ENCODE measurements at regions not wholly inside any gene's neighbourhood (a gene's known extent, or its start where the extent isn't known, plus 50 kb on each side); places are given as distances from the start of the nearest gene placed in this dataset.

DNA sequence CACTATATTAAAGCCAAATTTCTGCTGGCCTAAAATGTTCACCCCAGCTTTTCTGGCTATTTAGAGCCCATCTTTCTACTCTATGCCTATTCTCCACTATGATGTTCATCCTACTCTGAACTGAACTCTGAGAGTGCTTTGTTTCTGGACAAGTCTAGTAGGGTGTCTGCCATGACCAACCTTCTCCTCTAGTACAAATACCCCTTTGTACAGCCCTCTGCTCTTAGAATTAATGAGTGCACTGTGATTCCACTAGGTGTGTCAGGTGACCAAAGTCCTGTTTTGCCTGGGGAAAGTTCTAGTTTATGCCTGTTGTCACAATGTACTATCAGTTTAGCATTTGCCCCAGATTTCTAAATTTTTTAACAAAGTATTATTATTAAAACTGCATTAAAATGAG is 388.1 kb upstream of the MAD2L1 start:
- Histone ChIP-seq H3K4me3 (ENCODE audit: control insufficient read depth in 2 of 3, extremely low read depth in 1 of 3, insufficient read depth in 2 of 3, low read depth in 1 of 3, low read length in 3 of 3) (no peak overlapping the region), H3K9ac (ENCODE audit: control insufficient read depth, extremely low read depth, insufficient read depth, low read length) (no peak overlapping the region), H3K9me3 (ENCODE audit: control insufficient read depth, low read depth, low read length) (no peaks in the 10 kb centered on the region), H2AFZ (ENCODE audit: control insufficient read depth, low read length) (no peak overlapping the region), H3K27ac (ENCODE audit: control insufficient read depth, insufficient read depth, low read length) (no peak overlapping the region), H4K20me1 (ENCODE audit: control insufficient read depth, extremely low read depth, insufficient read depth, low read length) (no peaks in the 10 kb centered on the region), H3K36me3 (ENCODE audit: control insufficient read depth in 2 of 2, extremely low read depth in 1 of 2, insufficient read depth in 2 of 2, low read length in 2 of 2) (no peaks in the 10 kb centered on the region), H3K79me2 (ENCODE audit: control insufficient read depth, insufficient read depth, low read length) (no peaks in the 10 kb centered on the region), H3K4me1 (ENCODE audit: control insufficient read depth, extremely low read depth, insufficient read depth, low read length) (no peaks in the 10 kb centered on the region), H3K9me1 (ENCODE audit: control insufficient read depth, extremely low read depth, insufficient read depth, low read length) (no peaks in the 10 kb centered on the region), H3K27me3 (ENCODE audit: control insufficient read depth, extremely low read depth, insufficient read depth, low read length) (no peaks in the 10 kb centered on the region), H3K4me2 (ENCODE audit: control insufficient read depth, extremely low read depth, insufficient read depth, low read depth, low read length) (no peak overlapping the region)
- dilution Hi-C loops (cut with MboI; ENCODE audit: extremely low pct_ligation_motif_present, low sequenced_read_pairs), result no loop called here
- DNase-seq (ENCODE audit: low read depth, low spot score) (no peak), FAIRE-seq (no peak)
- TF ChIP-seq, protein P1, sequence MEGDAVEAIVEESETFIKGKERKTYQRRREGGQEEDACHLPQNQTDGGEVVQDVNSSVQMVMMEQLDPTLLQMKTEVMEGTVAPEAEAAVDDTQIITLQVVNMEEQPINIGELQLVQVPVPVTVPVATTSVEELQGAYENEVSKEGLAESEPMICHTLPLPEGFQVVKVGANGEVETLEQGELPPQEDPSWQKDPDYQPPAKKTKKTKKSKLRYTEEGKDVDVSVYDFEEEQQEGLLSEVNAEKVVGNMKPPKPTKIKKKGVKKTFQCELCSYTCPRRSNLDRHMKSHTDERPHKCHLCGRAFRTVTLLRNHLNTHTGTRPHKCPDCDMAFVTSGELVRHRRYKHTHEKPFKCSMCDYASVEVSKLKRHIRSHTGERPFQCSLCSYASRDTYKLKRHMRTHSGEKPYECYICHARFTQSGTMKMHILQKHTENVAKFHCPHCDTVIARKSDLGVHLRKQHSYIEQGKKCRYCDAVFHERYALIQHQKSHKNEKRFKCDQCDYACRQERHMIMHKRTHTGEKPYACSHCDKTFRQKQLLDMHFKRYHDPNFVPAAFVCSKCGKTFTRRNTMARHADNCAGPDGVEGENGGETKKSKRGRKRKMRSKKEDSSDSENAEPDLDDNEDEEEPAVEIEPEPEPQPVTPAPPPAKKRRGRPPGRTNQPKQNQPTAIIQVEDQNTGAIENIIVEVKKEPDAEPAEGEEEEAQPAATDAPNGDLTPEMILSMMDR (optimal IDR thresholded peaks at IDR 0.05 in 1 of 3, IDR thresholded peaks at IDR 0.05 in 1 of 3, conservative IDR thresholded peaks at IDR 0.05 in 1 of 3; ENCODE audit: extremely low read depth in 1 of 3, insufficient read depth in 2 of 3, low read length in 3 of 3), result no peak
- no peak for TF ChIP-seq EZH2 (IDR thresholded peaks at IDR 0.05; ENCODE audit: low read length)

DNA sequence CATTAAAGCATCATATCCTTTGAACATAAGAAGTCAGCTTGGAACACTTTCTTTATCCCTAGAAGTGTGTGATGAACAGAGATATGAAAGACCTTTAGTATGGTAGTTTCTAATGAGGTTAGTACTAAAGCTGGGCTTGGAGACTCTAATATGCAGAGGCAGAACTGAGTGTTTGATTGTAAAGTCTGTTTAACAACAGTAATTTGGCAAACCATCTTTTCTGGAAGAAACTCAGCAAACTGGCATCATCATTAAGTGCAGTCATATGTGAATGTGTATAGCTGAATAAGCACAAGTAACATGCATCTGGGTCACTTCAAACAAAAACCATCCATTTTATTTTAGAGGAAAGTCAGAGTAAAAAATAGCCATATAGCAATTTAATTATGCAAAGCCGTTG is 385.9 kb upstream of the MAD2L1 start:
- FAIRE-seq (no peak), DNase-seq (ENCODE audit: low read depth, low spot score) (no peak)
- Histone ChIP-seq H3K79me2 (ENCODE audit: control insufficient read depth, insufficient read depth, low read length) (no peaks in the 10 kb centered on the region), H3K4me3 (ENCODE audit: control insufficient read depth in 2 of 3, extremely low read depth in 1 of 3, insufficient read depth in 2 of 3, low read depth in 1 of 3, low read length in 3 of 3) (no peak overlapping the region), H3K4me1 (ENCODE audit: control insufficient read depth, extremely low read depth, insufficient read depth, low read length) (no peaks in the 10 kb centered on the region), H2AFZ (ENCODE audit: control insufficient read depth, low read length) (no peak overlapping the region), H3K4me2 (ENCODE audit: control insufficient read depth, extremely low read depth, insufficient read depth, low read depth, low read length) (no peak overlapping the region), H3K9ac (ENCODE audit: control insufficient read depth, extremely low read depth, insufficient read depth, low read length) (no peak overlapping the region), H3K9me1 (ENCODE audit: control insufficient read depth, extremely low read depth, insufficient read depth, low read length) (no peaks in the 10 kb centered on the region), H3K27me3 (ENCODE audit: control insufficient read depth, extremely low read depth, insufficient read depth, low read length) (no peaks in the 10 kb centered on the region), H4K20me1 (ENCODE audit: control insufficient read depth, extremely low read depth, insufficient read depth, low read length) (no peaks in the 10 kb centered on the region), H3K36me3 (ENCODE audit: control insufficient read depth in 2 of 2, extremely low read depth in 1 of 2, insufficient read depth in 2 of 2, low read length in 2 of 2) (no peaks in the 10 kb centered on the region), H3K27ac (ENCODE audit: control insufficient read depth, insufficient read depth, low read length) (no peak overlapping the region), H3K9me3 (ENCODE audit: control insufficient read depth, low read depth, low read length) (no peaks in the 10 kb centered on the region)
- dilution Hi-C loops (cut with MboI; ENCODE audit: extremely low pct_ligation_motif_present, low sequenced_read_pairs), result no loop called here
- TF ChIP-seq EZH2 (IDR thresholded peaks at IDR 0.05; ENCODE audit: low read length), result no peak
- TF ChIP-seq, protein P1 (optimal IDR thresholded peaks at IDR 0.05 in 1 of 3, IDR thresholded peaks at IDR 0.05 in 1 of 3, conservative IDR thresholded peaks at IDR 0.05 in 1 of 3; ENCODE audit: extremely low read depth in 1 of 3, insufficient read depth in 2 of 3, low read length in 3 of 3), result no peak
